ENCODE measurements at regions not wholly inside any gene's neighbourhood (a gene's known extent, or its start where the extent isn't known, plus 50 kb on each side); places are given as distances from the start of the nearest gene placed in this dataset.

DNA sequence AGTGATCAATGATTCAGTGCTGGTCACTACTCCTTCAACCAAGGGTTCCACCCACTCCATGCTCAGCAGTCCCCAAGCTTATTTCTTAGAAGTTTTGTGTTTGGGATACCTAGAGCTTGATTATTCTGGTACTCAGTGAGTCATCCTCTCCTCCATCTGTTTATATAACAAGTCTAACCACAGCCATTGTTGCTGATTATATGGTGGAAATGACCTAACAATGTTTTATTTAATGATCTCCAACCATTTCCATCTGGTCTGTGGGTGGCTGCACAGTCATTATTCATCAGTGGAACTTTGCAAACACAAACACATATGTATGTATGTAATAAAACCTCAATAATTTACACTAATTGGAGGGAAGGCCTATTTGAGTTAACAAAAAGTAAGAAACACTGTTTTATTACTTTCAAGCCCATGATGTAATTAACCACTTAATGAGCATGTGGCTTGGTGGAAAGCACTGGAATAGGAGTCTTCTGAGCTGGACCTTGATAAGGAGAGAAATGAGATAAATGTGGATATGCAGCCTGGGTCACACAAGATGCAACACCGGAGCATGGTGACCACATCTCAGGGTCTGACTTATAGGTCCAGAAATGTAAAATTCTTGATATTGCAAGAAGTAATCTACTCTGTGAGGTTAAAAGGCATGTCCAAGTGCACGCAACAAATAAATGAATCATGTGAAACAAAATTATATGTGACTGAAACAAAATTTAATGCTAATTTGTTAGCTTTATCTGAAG lies 99.0 kb upstream of the WLS start:
- no peak overlapping the region for H3K27ac Mint-ChIP-seq
- ATAC-seq (ENCODE audit: low read depth), result no peak
- Histone ChIP-seq H3K9me3 (ENCODE audit: control extremely low read depth in 1 of 3, control insufficient read depth in 2 of 3, insufficient read depth in 1 of 3, low read length in 2 of 3) (no peaks in the 10 kb centered on the region), H3K4me1 (ENCODE audit: control insufficient read depth in 2 of 2, insufficient read depth in 2 of 2, low read length in 2 of 2) (no peaks in the 10 kb centered on the region), H3K27ac (ENCODE audit: low read length in 2 of 2) (no peak overlapping the region), H2AFZ (ENCODE audit: insufficient read depth, low read depth, low read length, poor library complexity, severe bottlenecking) (no peak overlapping the region), H3K4me2 (replicated peaks; ENCODE audit: low read depth, low read length, poor library complexity, severe bottlenecking) (no peak overlapping the region), H3K4me3 (ENCODE audit: control extremely low read depth in 1 of 5, extremely low read depth in 1 of 5, insufficient read depth in 1 of 5, low read depth in 2 of 5, low read length in 4 of 5) (no peak overlapping the region), H4K20me1 (ENCODE audit: control insufficient read depth, insufficient read depth, low read length, poor library complexity, severe bottlenecking) (no peaks in the 10 kb centered on the region), H3K79me2 (ENCODE audit: control insufficient read depth, insufficient read depth, low read length) (no peaks in the 10 kb centered on the region), H3K27me3 (replicated peaks in 1 of 4; ENCODE audit: control extremely low read depth in 1 of 4, control insufficient read depth in 3 of 4, insufficient read depth in 4 of 4, low read length in 3 of 4) (no peaks in the 10 kb centered on the region), H3K36me3 (replicated peaks in 1 of 2; ENCODE audit: control extremely low read depth in 1 of 2, control insufficient read depth in 1 of 2, extremely low read depth in 1 of 2, insufficient read depth in 2 of 2, low read length in 1 of 2) (no peaks in the 10 kb centered on the region), H3K9ac (ENCODE audit: low read length) (no peak overlapping the region)
- intact Hi-C loops (cut with micrococcal nuclease), result no loop called here
- no peak for DNase-seq
- peaks cover 18% of the 10 kb centered on the region for H3K27me3 Mint-ChIP-seq
- WGBS (ENCODE audit: insufficient coverage), result 100% methylated on average over 1 of the region's 2 CpGs
- TF ChIP-seq EZH2 (IDR thresholded peaks at IDR 0.05; ENCODE audit: borderline replicate concordance, insufficient read depth, low read depth, low read length, poor library complexity, severe bottlenecking), result no peak
- TF ChIP-seq, protein P1, sequence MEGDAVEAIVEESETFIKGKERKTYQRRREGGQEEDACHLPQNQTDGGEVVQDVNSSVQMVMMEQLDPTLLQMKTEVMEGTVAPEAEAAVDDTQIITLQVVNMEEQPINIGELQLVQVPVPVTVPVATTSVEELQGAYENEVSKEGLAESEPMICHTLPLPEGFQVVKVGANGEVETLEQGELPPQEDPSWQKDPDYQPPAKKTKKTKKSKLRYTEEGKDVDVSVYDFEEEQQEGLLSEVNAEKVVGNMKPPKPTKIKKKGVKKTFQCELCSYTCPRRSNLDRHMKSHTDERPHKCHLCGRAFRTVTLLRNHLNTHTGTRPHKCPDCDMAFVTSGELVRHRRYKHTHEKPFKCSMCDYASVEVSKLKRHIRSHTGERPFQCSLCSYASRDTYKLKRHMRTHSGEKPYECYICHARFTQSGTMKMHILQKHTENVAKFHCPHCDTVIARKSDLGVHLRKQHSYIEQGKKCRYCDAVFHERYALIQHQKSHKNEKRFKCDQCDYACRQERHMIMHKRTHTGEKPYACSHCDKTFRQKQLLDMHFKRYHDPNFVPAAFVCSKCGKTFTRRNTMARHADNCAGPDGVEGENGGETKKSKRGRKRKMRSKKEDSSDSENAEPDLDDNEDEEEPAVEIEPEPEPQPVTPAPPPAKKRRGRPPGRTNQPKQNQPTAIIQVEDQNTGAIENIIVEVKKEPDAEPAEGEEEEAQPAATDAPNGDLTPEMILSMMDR (IDR thresholded peaks at IDR 0.05), result no peak
- CTCF ChIA-PET, result no interaction called here
- no peak overlapping the region for H3K4me3 Mint-ChIP-seq
- POLR2A ChIA-PET, result no interaction called here
- no peaks in the 10 kb centered on the region for H3K9me3 Mint-ChIP-seq (ENCODE audit: insufficient read depth)
- no peaks in the 10 kb centered on the region for H3K4me1 Mint-ChIP-seq

- Histone ChIP-seq H3K4me3 (ENCODE audit: control extremely low read depth in 1 of 5, extremely low read depth in 1 of 5, insufficient read depth in 1 of 5, low read depth in 2 of 5, low read length in 4 of 5) (no peak overlapping the region), H3K36me3 (replicated peaks in 1 of 2; ENCODE audit: control extremely low read depth in 1 of 2, control insufficient read depth in 1 of 2, extremely low read depth in 1 of 2, insufficient read depth in 2 of 2, low read length in 1 of 2) (no peaks in the 10 kb centered on the region), H2AFZ (ENCODE audit: insufficient read depth, low read depth, low read length, poor library complexity, severe bottlenecking) (no peak overlapping the region), H3K27ac (ENCODE audit: low read length in 2 of 2) (no peak overlapping the region), H3K9ac (ENCODE audit: low read length) (no peak overlapping the region), H3K27me3 (replicated peaks in 1 of 4; ENCODE audit: control extremely low read depth in 1 of 4, control insufficient read depth in 3 of 4, insufficient read depth in 4 of 4, low read length in 3 of 4) (no peaks in the 10 kb centered on the region), H3K79me2 (ENCODE audit: control insufficient read depth, insufficient read depth, low read length) (no peaks in the 10 kb centered on the region), H3K4me2 (replicated peaks; ENCODE audit: low read depth, low read length, poor library complexity, severe bottlenecking) (no peak overlapping the region), H3K4me1 (ENCODE audit: control insufficient read depth in 2 of 2, insufficient read depth in 2 of 2, low read length in 2 of 2) (no peaks in the 10 kb centered on the region), H3K9me3 (ENCODE audit: control extremely low read depth in 1 of 3, control insufficient read depth in 2 of 3, insufficient read depth in 1 of 3, low read length in 2 of 3) (no peaks in the 10 kb centered on the region), H4K20me1 (ENCODE audit: control insufficient read depth, insufficient read depth, low read length, poor library complexity, severe bottlenecking) (no peaks in the 10 kb centered on the region)
- no peak overlapping the region for H3K27ac Mint-ChIP-seq
- WGBS (ENCODE audit: insufficient coverage), result 80% methylated on average over 1 of the region's 2 CpGs
- H3K4me3 Mint-ChIP-seq, result no peak overlapping the region
- POLR2A ChIA-PET, result no interaction called here
- H3K9me3 Mint-ChIP-seq (ENCODE audit: insufficient read depth), result no peaks in the 10 kb centered on the region
- intact Hi-C loops (cut with micrococcal nuclease), result no loop called here
- CTCF ChIA-PET, result no interaction called here
- TF ChIP-seq, protein P1 (IDR thresholded peaks at IDR 0.05), result no peak
- TF ChIP-seq EZH2 (IDR thresholded peaks at IDR 0.05; ENCODE audit: borderline replicate concordance, insufficient read depth, low read depth, low read length, poor library complexity, severe bottlenecking), result no peak
- DNase-seq, result no peak
- H3K27me3 Mint-ChIP-seq, result peaks cover 14% of the 10 kb centered on the region
- H3K4me1 Mint-ChIP-seq, result no peaks in the 10 kb centered on the region
- no peak for ATAC-seq (ENCODE audit: low read depth)
Measured at GRCh38 chr1:68330391-68330790, 98.1 kb upstream of the WLS start.

All from B cell (primary cell).